ENCODE measurements at regions not wholly inside any gene's neighbourhood (a gene's known extent, or its start where the extent isn't known, plus 50 kb on each side); places are given as distances from the start of the nearest gene placed in this dataset.

- H3K4me3 ChIP-seq: no peak overlapping the region
- DNase-seq (ENCODE audit: low spot score in 2 of 2): no peak
- no peak overlapping the region for H3K27ac ChIP-seq
- no peaks in the 10 kb centered on the region for H3K9me3 ChIP-seq
- H3K36me3 ChIP-seq: no peaks in the 10 kb centered on the region
- TF ChIP-seq CTCF (IDR thresholded peaks at IDR 0.05) (no peak), POLR2AphosphoS5 (IDR thresholded peaks at IDR 0.05) (no peak), POLR2A (IDR thresholded peaks at IDR 0.05) (no peak)
- 11% methylated on average over 2 of the region's 2 CpGs for WGBS
- peaks cover 13% of the 10 kb centered on the region for H3K4me1 ChIP-seq
- no peaks in the 10 kb centered on the region for H3K27me3 ChIP-seq
Measured at GRCh38 chr20:39623584-39624234, 661.6 kb downstream of the DHX35 start.

- Histone ChIP-seq H3K4me1 (peaks cover 11% of the 10 kb centered on the region), H3K27me3 (no peaks in the 10 kb centered on the region), H3K36me3 (no peaks in the 10 kb centered on the region), H3K27ac (no peak overlapping the region), H3K4me3 (no peak overlapping the region), H3K9me3 (no peaks in the 10 kb centered on the region)
- TF ChIP-seq POLR2AphosphoS5 (IDR thresholded peaks at IDR 0.05): no peak
- no peak for TF ChIP-seq POLR2A (IDR thresholded peaks at IDR 0.05)
- TF ChIP-seq EP300 (IDR thresholded peaks at IDR 0.05): no peak
- no peak for TF ChIP-seq CTCF (IDR thresholded peaks at IDR 0.05)
- WGBS: 83% methylated on average over 1 of the region's 1 CpG
- no peak for DNase-seq (ENCODE audit: low spot score in 2 of 2)
Measured at GRCh38 chr20:39619271-39619785, 657.2 kb downstream of the DHX35 start.

- TF ChIP-seq CTCF (IDR thresholded peaks at IDR 0.05): no peak
- no peak for TF ChIP-seq POLR2A (IDR thresholded peaks at IDR 0.05)
- TF ChIP-seq POLR2AphosphoS5 (IDR thresholded peaks at IDR 0.05): no peak
- TF ChIP-seq EP300 (IDR thresholded peaks at IDR 0.05): no peak
- Histone ChIP-seq H3K36me3 (no peaks in the 10 kb centered on the region), H3K4me1 (no peaks in the 10 kb centered on the region), H3K27ac (no peak overlapping the region), H3K27me3 (no peaks in the 10 kb centered on the region), H3K9me3 (peaks cover 5% of the 10 kb centered on the region), H3K4me3 (no peak overlapping the region)
- 60% methylated on average over 3 of the region's 3 CpGs for WGBS
- no peak for DNase-seq (ENCODE audit: low spot score in 2 of 2)
Measured at GRCh38 chr20:39611901-39612300, 649.8 kb downstream of the DHX35 start.

GRCh38 chr20:39607141-39607540 lies 645.0 kb downstream of the DHX35 start:
- no peak for DNase-seq (ENCODE audit: low spot score in 2 of 2)
- Histone ChIP-seq H3K4me1 (no peaks in the 10 kb centered on the region), H3K4me3 (no peak overlapping the region), H3K9me3 (peaks cover 5% of the 10 kb centered on the region), H3K27me3 (no peaks in the 10 kb centered on the region), H3K36me3 (no peaks in the 10 kb centered on the region), H3K27ac (no peak overlapping the region)
- TF ChIP-seq POLR2AphosphoS5 (IDR thresholded peaks at IDR 0.05): no peak
- no peak for TF ChIP-seq POLR2A (IDR thresholded peaks at IDR 0.05)
- no peak for TF ChIP-seq EP300 (IDR thresholded peaks at IDR 0.05)
- no peak for TF ChIP-seq CTCF (IDR thresholded peaks at IDR 0.05)
- 50% methylated on average over 1 of the region's 1 CpG for WGBS

- 30% methylated on average over 3 of the region's 3 CpGs for WGBS
- TF ChIP-seq EP300 (IDR thresholded peaks at IDR 0.05): no peak
- no peak for TF ChIP-seq CTCF (IDR thresholded peaks at IDR 0.05)
- no peak for TF ChIP-seq POLR2A (IDR thresholded peaks at IDR 0.05)
- peak in 1 of 3 donors; percentile 27 for TF ChIP-seq POLR2AphosphoS5 (IDR thresholded peaks at IDR 0.05)
- no peaks in the 10 kb centered on the region for H3K4me1 ChIP-seq
- no peak overlapping the region for H3K4me3 ChIP-seq
- no peaks in the 10 kb centered on the region for H3K27me3 ChIP-seq
- H3K9me3 ChIP-seq: peaks cover 5% of the 10 kb centered on the region
- H3K36me3 ChIP-seq: no peaks in the 10 kb centered on the region
- no peak for DNase-seq (ENCODE audit: low spot score in 2 of 2)
- no peak overlapping the region for H3K27ac ChIP-seq
Measured at GRCh38 chr20:39605908-39606307, 643.8 kb downstream of the DHX35 start.
